ENCODE measurements at regions not wholly inside any gene's neighbourhood (a gene's known extent, or its start where the extent isn't known, plus 50 kb on each side); places are given as distances from the start of the nearest gene placed in this dataset.

GRCh38 chr5:82849885-82850284 is 227.3 kb downstream of the TMEM167A start:
- DNase-seq (ENCODE audit: low spot score), result no peak

GRCh38 chr5:82847562-82847961 is 229.6 kb downstream of the TMEM167A start:
- no peak for DNase-seq (ENCODE audit: low spot score)

GRCh38 chr5:82839881-82840280 is 237.3 kb downstream of the TMEM167A start:
- DNase-seq (ENCODE audit: low spot score), result no peak

- DNase-seq (ENCODE audit: low spot score), result no peak
Measured at GRCh38 chr5:82835488-82835887, 241.7 kb downstream of the TMEM167A start.

- DNase-seq (ENCODE audit: low spot score), result no peak
Measured at GRCh38 chr5:82834151-82834550, 243.0 kb downstream of the TMEM167A start.

GRCh38 chr5:82833277-82833676 is 243.9 kb downstream of the TMEM167A start:
- no peak for DNase-seq (ENCODE audit: low spot score)

GRCh38 chr5:82832445-82832844 is 244.7 kb downstream of the TMEM167A start:
- DNase-seq (ENCODE audit: low spot score), result no peak

- DNase-seq (ENCODE audit: low spot score), result no peak
Measured at GRCh38 chr5:82828211-82828610, 249.0 kb downstream of the TMEM167A start.

- DNase-seq (ENCODE audit: low spot score), result no peak
Measured at GRCh38 chr5:82827651-82828050, 249.5 kb downstream of the TMEM167A start.

GRCh38 chr5:82822634-82822927 is 254.6 kb downstream of the TMEM167A start:
- DNase-seq (ENCODE audit: low spot score), result no peak

GRCh38 chr5:82821846-82822633 is 255.2 kb downstream of the TMEM167A start:
- DNase-seq (ENCODE audit: low spot score), result no peak

- DNase-seq (ENCODE audit: low spot score), result no peak
Measured at GRCh38 chr5:82820961-82821845, 256.0 kb downstream of the TMEM167A start.

- DNase-seq (ENCODE audit: low spot score), result no peak
Measured at GRCh38 chr5:82820188-82820587, 257.0 kb downstream of the TMEM167A start.

- no peak for DNase-seq (ENCODE audit: low spot score)
Measured at GRCh38 chr5:82817897-82818676, 259.1 kb downstream of the TMEM167A start.

- no peak for DNase-seq (ENCODE audit: low spot score)
Measured at GRCh38 chr5:82816926-82817325, 260.3 kb downstream of the TMEM167A start.

GRCh38 chr5:82815871-82816270 is 261.3 kb downstream of the TMEM167A start:
- no peak for DNase-seq (ENCODE audit: low spot score)

GRCh38 chr5:82813861-82814260 is 263.3 kb downstream of the TMEM167A start:
- DNase-seq (ENCODE audit: low spot score), result no peak

GRCh38 chr5:82812575-82812974 is 264.6 kb downstream of the TMEM167A start:
- no peak for DNase-seq (ENCODE audit: low spot score)

GRCh38 chr5:82811490-82811889 is 265.7 kb downstream of the TMEM167A start:
- DNase-seq (ENCODE audit: low spot score), result no peak

- DNase-seq (ENCODE audit: low spot score), result no peak
Measured at GRCh38 chr5:82809420-82810143, 267.6 kb downstream of the TMEM167A start.

GRCh38 chr5:82808960-82809359 is 268.2 kb downstream of the TMEM167A start:
- DNase-seq (ENCODE audit: low spot score), result no peak

GRCh38 chr5:82807021-82807420 is 270.2 kb downstream of the TMEM167A start:
- DNase-seq (ENCODE audit: low spot score), result no peak

All from globus pallidus (tissue), 1 donor.